ENCODE measurements at regions not wholly inside any gene's neighbourhood (a gene's known extent, or its start where the extent isn't known, plus 50 kb on each side); places are given as distances from the start of the nearest gene placed in this dataset.
A peak's percentile ranks its signal among the peaks of the same experiment; 100 is the strongest.

GRCh38 chr1:178620584-178621475 is 104.2 kb upstream of the RALGPS2 start:
- Histone ChIP-seq H3K36me3 (ENCODE audit: control insufficient read depth, insufficient read depth, low read length) (no peaks in the 10 kb centered on the region), H3K27ac (ENCODE audit: low read length) (no peak overlapping the region), H3K27me3 (ENCODE audit: control insufficient read depth, insufficient read depth, low read length) (no peaks in the 10 kb centered on the region), H3K4me1 (ENCODE audit: control insufficient read depth, insufficient read depth, low read length) (peaks cover 3% of the 10 kb centered on the region), H3K4me3 (ENCODE audit: low read length) (no peak overlapping the region), H3K9me3 (replicated peaks; ENCODE audit: control insufficient read depth, low read depth, low read length) (no peaks in the 10 kb centered on the region)
- WGBS (ENCODE audit: insufficient coverage) = 72% methylated on average over 2 of the region's 5 CpGs
- no peak for DNase-seq

- Histone ChIP-seq H3K27me3 (ENCODE audit: control insufficient read depth, insufficient read depth, low read length) (no peaks in the 10 kb centered on the region), H3K27ac (ENCODE audit: low read length) (no peak overlapping the region), H3K4me1 (ENCODE audit: control insufficient read depth, insufficient read depth, low read length) (peaks cover 4% of the 10 kb centered on the region), H3K9me3 (replicated peaks; ENCODE audit: control insufficient read depth, low read depth, low read length) (no peaks in the 10 kb centered on the region), H3K36me3 (ENCODE audit: control insufficient read depth, insufficient read depth, low read length) (no peaks in the 10 kb centered on the region), H3K4me3 (ENCODE audit: low read length) (no peak overlapping the region)
- WGBS (ENCODE audit: insufficient coverage) = no CpG with 5 or more reads among the region's 10 CpGs
- DNase-seq = no peak
These were observed 103.2 kb upstream of the RALGPS2 start for GRCh38 chr1:178621822-178622221.

GRCh38 chr1:178625695-178626094 is 99.3 kb upstream of the RALGPS2 start:
- H3K4me3 ChIP-seq (ENCODE audit: low read length) = no peak overlapping the region
- DNase-seq = no peak

GRCh38 chr1:178627037-178627436 is 98.0 kb upstream of the RALGPS2 start:
- H3K4me3 ChIP-seq (ENCODE audit: low read length) = no peak overlapping the region
- 89% methylated on average over 1 of the region's 2 CpGs for WGBS (ENCODE audit: insufficient coverage)
- no peaks in the 10 kb centered on the region for H3K9me3 ChIP-seq (replicated peaks; ENCODE audit: control insufficient read depth, low read depth, low read length)
- no peaks in the 10 kb centered on the region for H3K27me3 ChIP-seq (ENCODE audit: control insufficient read depth, insufficient read depth, low read length)
- H3K36me3 ChIP-seq (ENCODE audit: control insufficient read depth, insufficient read depth, low read length) = no peaks in the 10 kb centered on the region
- no peak for DNase-seq
- peaks cover 14% of the 10 kb centered on the region for H3K4me1 ChIP-seq (ENCODE audit: control insufficient read depth, insufficient read depth, low read length)
- H3K27ac ChIP-seq (ENCODE audit: low read length) = no peak overlapping the region

More at GRCh38 chr1:178625695-178626094, 99.3 kb upstream of the RALGPS2 start:
- WGBS (ENCODE audit: insufficient coverage) = 0% methylated on average over 1 of the region's 1 CpG
- no peaks in the 10 kb centered on the region for H3K9me3 ChIP-seq (replicated peaks; ENCODE audit: control insufficient read depth, low read depth, low read length)
- no peaks in the 10 kb centered on the region for H3K27me3 ChIP-seq (ENCODE audit: control insufficient read depth, insufficient read depth, low read length)
- H3K27ac ChIP-seq (ENCODE audit: low read length) = no peak overlapping the region
- H3K36me3 ChIP-seq (ENCODE audit: control insufficient read depth, insufficient read depth, low read length) = no peaks in the 10 kb centered on the region
- H3K4me1 ChIP-seq (ENCODE audit: control insufficient read depth, insufficient read depth, low read length) = peaks cover 14% of the 10 kb centered on the region

GRCh38 chr1:178628637-178629251 is 96.3 kb upstream of the RALGPS2 start:
- Histone ChIP-seq H3K4me3 (ENCODE audit: low read length) (no peak overlapping the region), H3K36me3 (ENCODE audit: control insufficient read depth, insufficient read depth, low read length) (no peaks in the 10 kb centered on the region), H3K9me3 (replicated peaks; ENCODE audit: control insufficient read depth, low read depth, low read length) (no peaks in the 10 kb centered on the region), H3K27me3 (ENCODE audit: control insufficient read depth, insufficient read depth, low read length) (no peaks in the 10 kb centered on the region), H3K4me1 (ENCODE audit: control insufficient read depth, insufficient read depth, low read length) (peaks cover 14% of the 10 kb centered on the region), H3K27ac (ENCODE audit: low read length) (no peak overlapping the region)
- DNase-seq = no peak
- 89% methylated on average over 1 of the region's 2 CpGs for WGBS (ENCODE audit: insufficient coverage)

GRCh38 chr1:178629252-178630154 is 95.5 kb upstream of the RALGPS2 start:
- Histone ChIP-seq H3K27ac (ENCODE audit: low read length) (peak overlapping the region; percentile 35), H3K36me3 (ENCODE audit: control insufficient read depth, insufficient read depth, low read length) (no peaks in the 10 kb centered on the region), H3K27me3 (ENCODE audit: control insufficient read depth, insufficient read depth, low read length) (no peaks in the 10 kb centered on the region), H3K4me3 (ENCODE audit: low read length) (no peak overlapping the region), H3K4me1 (ENCODE audit: control insufficient read depth, insufficient read depth, low read length) (peaks cover 18% of the 10 kb centered on the region), H3K9me3 (replicated peaks; ENCODE audit: control insufficient read depth, low read depth, low read length) (no peaks in the 10 kb centered on the region)
- peak; percentile 90 for DNase-seq
- 62% methylated on average over 5 of the region's 6 CpGs for WGBS (ENCODE audit: insufficient coverage)

GRCh38 chr1:178630417-178630816 is 94.6 kb upstream of the RALGPS2 start:
- Histone ChIP-seq H3K4me1 (ENCODE audit: control insufficient read depth, insufficient read depth, low read length) (peaks cover 18% of the 10 kb centered on the region), H3K4me3 (ENCODE audit: low read length) (no peak overlapping the region), H3K27ac (ENCODE audit: low read length) (no peak overlapping the region), H3K27me3 (ENCODE audit: control insufficient read depth, insufficient read depth, low read length) (no peaks in the 10 kb centered on the region), H3K9me3 (replicated peaks; ENCODE audit: control insufficient read depth, low read depth, low read length) (no peaks in the 10 kb centered on the region), H3K36me3 (ENCODE audit: control insufficient read depth, insufficient read depth, low read length) (no peaks in the 10 kb centered on the region)
- no peak for DNase-seq

GRCh38 chr1:178632653-178633052 is 92.4 kb upstream of the RALGPS2 start:
- Histone ChIP-seq H3K4me1 (ENCODE audit: control insufficient read depth, insufficient read depth, low read length) (peaks cover 14% of the 10 kb centered on the region), H3K27ac (ENCODE audit: low read length) (peak overlapping the region; percentile 35), H3K27me3 (ENCODE audit: control insufficient read depth, insufficient read depth, low read length) (no peaks in the 10 kb centered on the region), H3K4me3 (ENCODE audit: low read length) (no peak overlapping the region), H3K36me3 (ENCODE audit: control insufficient read depth, insufficient read depth, low read length) (no peaks in the 10 kb centered on the region), H3K9me3 (replicated peaks; ENCODE audit: control insufficient read depth, low read depth, low read length) (no peaks in the 10 kb centered on the region)
- peak; percentile 54 for DNase-seq
- 18% methylated on average over 2 of the region's 5 CpGs for WGBS (ENCODE audit: insufficient coverage)

GRCh38 chr1:178633056-178633455 is 92.0 kb upstream of the RALGPS2 start:
- DNase-seq = no peak
- 80% methylated on average over 1 of the region's 4 CpGs for WGBS (ENCODE audit: insufficient coverage)
- H3K27ac ChIP-seq (ENCODE audit: low read length) = peak overlapping the region; percentile 35

GRCh38 chr1:178634445-178634844 is 90.6 kb upstream of the RALGPS2 start:
- peak; percentile 75 for DNase-seq
- no peaks in the 10 kb centered on the region for H3K36me3 ChIP-seq (ENCODE audit: control insufficient read depth, insufficient read depth, low read length)
- H3K4me1 ChIP-seq (ENCODE audit: control insufficient read depth, insufficient read depth, low read length) = peaks cover 8% of the 10 kb centered on the region
- H3K27me3 ChIP-seq (ENCODE audit: control insufficient read depth, insufficient read depth, low read length) = no peaks in the 10 kb centered on the region
- H3K9me3 ChIP-seq (replicated peaks; ENCODE audit: control insufficient read depth, low read depth, low read length) = no peaks in the 10 kb centered on the region
- WGBS (ENCODE audit: insufficient coverage) = no CpG with 5 or more reads among the region's 2 CpGs
- H3K27ac ChIP-seq (ENCODE audit: low read length) = peak overlapping the region; percentile 57
- no peak overlapping the region for H3K4me3 ChIP-seq (ENCODE audit: low read length)

More at GRCh38 chr1:178633056-178633455, 92.0 kb upstream of the RALGPS2 start:
- no peaks in the 10 kb centered on the region for H3K9me3 ChIP-seq (replicated peaks; ENCODE audit: control insufficient read depth, low read depth, low read length)
- H3K4me3 ChIP-seq (ENCODE audit: low read length) = no peak overlapping the region
- H3K36me3 ChIP-seq (ENCODE audit: control insufficient read depth, insufficient read depth, low read length) = no peaks in the 10 kb centered on the region
- H3K27me3 ChIP-seq (ENCODE audit: control insufficient read depth, insufficient read depth, low read length) = no peaks in the 10 kb centered on the region
- H3K4me1 ChIP-seq (ENCODE audit: control insufficient read depth, insufficient read depth, low read length) = peaks cover 14% of the 10 kb centered on the region

Measured in muscle of leg (tissue), 3 donors.